ENCODE measurements at regions not wholly inside any gene's neighbourhood (a gene's known extent, or its start where the extent isn't known, plus 50 kb on each side); places are given as distances from the start of the nearest gene placed in this dataset.

- no peak for DNase-seq (ENCODE audit: low spot score)
- no peak for TF ChIP-seq CTCF (IDR thresholded peaks at IDR 0.05; ENCODE audit: unreplicated experiment)
- Mint-ChIP-seq H3K9me3 (ENCODE audit: unreplicated experiment) (no peaks in the 10 kb centered on the region), H3K4me3 (ENCODE audit: unreplicated experiment) (no peak overlapping the region), H3K27me3 (ENCODE audit: unreplicated experiment) (no peaks in the 10 kb centered on the region), H3K27ac (ENCODE audit: unreplicated experiment) (no peak overlapping the region), H3K4me1 (ENCODE audit: unreplicated experiment) (no peaks in the 10 kb centered on the region), H3K36me3 (ENCODE audit: low read depth, unreplicated experiment) (no peaks in the 10 kb centered on the region)
These were observed 775.6 kb downstream of the GATA3 start for GRCh38 chr10:8830048-8830447.

GRCh38 chr10:8830876-8831275 is 776.4 kb downstream of the GATA3 start:
- no peaks in the 10 kb centered on the region for H3K27me3 Mint-ChIP-seq (ENCODE audit: unreplicated experiment)

GRCh38 chr10:8835453-8836167 is 781.1 kb downstream of the GATA3 start:
- Mint-ChIP-seq H3K4me1 (ENCODE audit: unreplicated experiment) (no peaks in the 10 kb centered on the region), H3K4me3 (ENCODE audit: unreplicated experiment) (no peak overlapping the region), H3K36me3 (ENCODE audit: low read depth, unreplicated experiment) (no peaks in the 10 kb centered on the region), H3K27me3 (ENCODE audit: unreplicated experiment) (no peaks in the 10 kb centered on the region), H3K27ac (ENCODE audit: unreplicated experiment) (no peak overlapping the region), H3K9me3 (ENCODE audit: unreplicated experiment) (no peaks in the 10 kb centered on the region)
- no peak for TF ChIP-seq CTCF (IDR thresholded peaks at IDR 0.05; ENCODE audit: unreplicated experiment)
- no peak for DNase-seq (ENCODE audit: low spot score)

More at GRCh38 chr10:8830876-8831275, 776.4 kb downstream of the GATA3 start:
- H3K4me1 Mint-ChIP-seq (ENCODE audit: unreplicated experiment): no peaks in the 10 kb centered on the region
- no peak overlapping the region for H3K27ac Mint-ChIP-seq (ENCODE audit: unreplicated experiment)
- no peak for DNase-seq (ENCODE audit: low spot score)
- TF ChIP-seq CTCF (IDR thresholded peaks at IDR 0.05; ENCODE audit: unreplicated experiment): no peak
- H3K36me3 Mint-ChIP-seq (ENCODE audit: low read depth, unreplicated experiment): no peaks in the 10 kb centered on the region
- no peak overlapping the region for H3K4me3 Mint-ChIP-seq (ENCODE audit: unreplicated experiment)
- H3K9me3 Mint-ChIP-seq (ENCODE audit: unreplicated experiment): no peaks in the 10 kb centered on the region

- H3K27me3 Mint-ChIP-seq (ENCODE audit: unreplicated experiment): no peaks in the 10 kb centered on the region
- DNase-seq (ENCODE audit: low spot score): no peak
- H3K4me1 Mint-ChIP-seq (ENCODE audit: unreplicated experiment): no peaks in the 10 kb centered on the region
- H3K27ac Mint-ChIP-seq (ENCODE audit: unreplicated experiment): no peak overlapping the region
- no peak for TF ChIP-seq CTCF (IDR thresholded peaks at IDR 0.05; ENCODE audit: unreplicated experiment)
- no peak overlapping the region for H3K4me3 Mint-ChIP-seq (ENCODE audit: unreplicated experiment)
- H3K9me3 Mint-ChIP-seq (ENCODE audit: unreplicated experiment): no peaks in the 10 kb centered on the region
- no peaks in the 10 kb centered on the region for H3K36me3 Mint-ChIP-seq (ENCODE audit: low read depth, unreplicated experiment)
These were observed 785.9 kb downstream of the GATA3 start for GRCh38 chr10:8840356-8840755.

GRCh38 chr10:8844141-8844540 is 789.7 kb downstream of the GATA3 start:
- Mint-ChIP-seq H3K4me3 (ENCODE audit: unreplicated experiment) (no peak overlapping the region), H3K4me1 (ENCODE audit: unreplicated experiment) (no peaks in the 10 kb centered on the region), H3K27me3 (ENCODE audit: unreplicated experiment) (no peaks in the 10 kb centered on the region), H3K36me3 (ENCODE audit: low read depth, unreplicated experiment) (no peaks in the 10 kb centered on the region), H3K9me3 (ENCODE audit: unreplicated experiment) (no peaks in the 10 kb centered on the region), H3K27ac (ENCODE audit: unreplicated experiment) (no peak overlapping the region)
- DNase-seq (ENCODE audit: low spot score): no peak
- no peak for TF ChIP-seq CTCF (IDR thresholded peaks at IDR 0.05; ENCODE audit: unreplicated experiment)
